ENCODE measurements at regions not wholly inside any gene's neighbourhood (a gene's known extent, or its start where the extent isn't known, plus 50 kb on each side); places are given as distances from the start of the nearest gene placed in this dataset.
"Not testable (repeated sequence)": the region's sequence is repeated elsewhere in the genome, so short reads cannot be mapped to it uniquely, and the experiment has no call there.

DNA sequence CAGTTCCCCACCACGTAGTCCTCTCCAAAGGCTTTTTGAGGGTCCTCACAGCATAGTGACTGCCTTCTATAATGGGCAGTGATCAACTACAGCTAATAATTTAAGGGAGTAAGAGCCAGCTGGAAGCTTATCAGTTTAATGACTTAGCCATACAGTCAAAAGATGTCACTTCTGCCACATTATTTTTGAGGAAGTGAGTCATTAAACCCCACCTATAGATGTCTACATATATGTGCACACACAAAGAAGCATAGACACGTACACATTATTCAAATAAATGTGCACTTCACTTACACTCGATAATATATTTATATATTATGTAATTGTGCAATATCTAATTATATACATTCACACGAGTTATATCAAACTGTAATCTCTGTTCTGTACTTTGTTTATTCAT is 1704.7 kb downstream of the KCNT2 start:
- DNase-seq: no peak

DNA sequence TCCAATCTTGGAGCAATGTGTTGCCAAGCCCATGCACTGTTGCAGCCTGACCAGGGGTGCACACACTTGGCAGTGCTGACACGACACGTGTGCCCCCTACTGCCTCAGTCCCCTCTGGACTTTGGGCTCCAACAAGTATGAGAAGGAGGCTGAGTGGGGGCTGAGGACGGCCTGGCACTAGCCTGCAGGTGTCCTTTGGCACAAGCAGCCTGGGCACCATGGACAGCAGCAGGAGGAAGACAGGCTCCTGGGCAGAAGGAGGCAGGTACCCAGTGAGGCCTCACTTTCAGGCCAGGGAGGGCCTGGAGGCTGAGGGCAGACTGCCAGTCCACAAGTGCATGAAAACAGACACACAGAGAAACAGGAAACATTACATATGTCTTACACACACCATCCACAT is 1702.9 kb upstream of the B3GALT2 start:
- no peak for DNase-seq

DNA sequence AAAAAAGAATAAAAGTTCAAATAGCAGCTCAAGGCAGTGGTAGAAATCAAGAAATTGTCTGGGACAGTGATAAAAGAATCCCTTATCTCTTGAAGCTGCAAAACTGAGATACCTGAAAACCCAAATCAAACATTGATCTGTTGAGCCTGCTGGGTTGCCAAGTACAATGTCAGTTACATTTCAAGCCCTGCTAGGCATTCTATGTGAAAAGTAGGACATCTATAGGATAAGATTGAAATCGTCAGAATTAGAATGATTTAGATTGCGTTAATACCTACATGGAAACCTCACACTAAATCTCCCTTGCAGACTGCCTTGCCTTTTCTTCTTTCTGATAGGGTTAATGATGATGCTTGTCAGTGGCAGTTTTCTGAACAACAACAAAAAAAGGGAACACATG is 1684.4 kb upstream of the B3GALT2 start:
- DNase-seq: no peak

DNA sequence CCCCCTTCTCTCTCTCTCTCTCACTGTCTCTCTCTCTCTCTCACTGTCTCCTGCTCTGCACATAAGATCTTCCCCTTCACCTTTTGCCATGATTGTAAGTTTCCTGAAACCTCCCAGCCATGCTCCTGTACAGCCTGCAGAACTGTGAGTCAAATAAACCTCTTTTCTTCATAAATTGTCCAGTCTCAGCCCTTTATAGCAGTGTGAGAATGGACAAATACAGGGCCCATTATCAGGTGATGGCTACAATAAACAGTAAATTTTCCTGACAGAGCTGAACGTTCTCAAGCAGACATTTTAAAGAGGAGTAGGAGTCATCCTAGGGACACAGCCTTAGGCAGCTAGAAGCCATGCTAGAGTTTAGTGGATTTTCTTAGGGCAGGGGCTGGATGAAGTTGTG is 1679.7 kb upstream of the B3GALT2 start:
- DNase-seq: no peak

DNA sequence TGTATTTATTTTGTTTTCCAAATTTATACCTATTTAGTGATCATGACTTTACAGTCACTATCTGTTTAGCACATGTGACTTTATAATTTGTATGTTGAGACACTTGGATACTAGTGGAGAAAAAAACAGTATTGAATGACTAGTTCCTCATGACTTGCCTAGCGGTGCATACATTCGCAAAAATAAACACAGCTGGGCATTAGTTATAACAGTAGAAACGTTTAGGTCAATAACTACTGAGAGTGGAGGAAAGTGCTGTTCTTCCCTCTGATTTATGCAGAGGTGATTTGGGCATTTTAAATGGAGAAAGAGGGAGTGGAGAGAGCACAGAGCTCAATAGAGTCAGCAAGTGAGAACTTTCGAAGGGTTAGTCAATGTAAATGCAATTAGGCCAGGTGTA is 1679.0 kb upstream of the B3GALT2 start:
- DNase-seq: no peak

DNA sequence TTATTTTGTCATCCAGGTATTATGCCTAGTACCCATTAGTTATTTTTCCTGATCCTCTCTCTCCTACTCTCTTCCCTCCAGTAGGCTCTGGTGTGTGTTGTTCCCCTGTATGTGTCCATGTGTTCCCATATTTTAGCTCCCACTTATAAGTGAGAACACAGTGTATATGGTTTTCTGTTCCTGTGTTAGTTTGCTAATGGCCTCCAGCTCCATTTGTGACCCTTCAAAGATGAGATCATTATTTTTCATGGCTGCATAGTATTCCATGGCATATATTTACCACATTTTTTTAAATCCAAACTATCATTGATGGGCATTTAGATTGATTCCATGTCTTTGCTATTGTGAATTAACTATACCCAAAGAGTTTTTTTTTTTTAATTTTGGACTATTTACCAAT is 1675.7 kb upstream of the B3GALT2 start:
- no peak for DNase-seq

DNA sequence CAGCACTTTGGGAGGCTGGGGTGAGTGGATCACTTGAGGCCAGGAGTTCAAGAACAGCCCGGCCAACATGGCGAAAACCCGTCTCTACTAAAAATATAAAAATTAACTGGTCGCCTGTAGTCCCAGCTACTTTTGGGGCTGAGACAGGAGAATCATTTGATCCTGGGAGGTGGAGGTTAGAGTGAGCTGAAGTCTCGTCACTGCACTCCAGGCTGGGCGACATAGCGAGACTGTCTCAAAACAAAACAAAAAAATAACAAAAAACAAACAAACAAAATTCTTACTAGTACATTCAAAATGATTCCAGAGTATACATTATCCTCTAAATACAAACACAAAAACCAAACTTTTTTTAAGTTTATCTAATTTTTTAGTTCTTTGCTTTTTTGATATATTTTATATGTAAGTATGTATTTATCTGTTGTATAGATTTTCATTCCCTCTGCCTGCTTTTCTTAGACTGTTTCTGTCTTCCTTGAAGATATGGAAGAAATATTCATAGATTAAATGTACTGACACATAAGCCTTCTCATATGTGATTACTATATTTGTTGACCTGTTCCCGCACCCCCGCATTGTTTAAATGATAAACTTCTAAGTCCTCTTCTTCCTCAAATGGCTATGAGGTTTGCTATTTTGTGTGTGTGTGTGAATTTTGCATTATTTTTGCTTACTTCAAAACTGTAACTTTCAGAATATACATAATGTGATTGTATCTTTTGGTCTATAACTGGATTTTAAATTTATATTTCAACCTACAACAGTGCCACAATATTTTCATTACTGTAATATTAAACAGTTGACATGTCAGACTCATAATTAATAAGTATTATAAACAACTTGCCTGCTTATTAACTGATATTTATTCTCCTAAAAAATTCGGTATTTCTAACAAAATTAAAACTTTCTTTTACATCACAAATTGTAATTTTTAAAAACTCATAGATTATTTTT is 1674.1 kb upstream of the B3GALT2 start:
- no peak for DNase-seq

DNA sequence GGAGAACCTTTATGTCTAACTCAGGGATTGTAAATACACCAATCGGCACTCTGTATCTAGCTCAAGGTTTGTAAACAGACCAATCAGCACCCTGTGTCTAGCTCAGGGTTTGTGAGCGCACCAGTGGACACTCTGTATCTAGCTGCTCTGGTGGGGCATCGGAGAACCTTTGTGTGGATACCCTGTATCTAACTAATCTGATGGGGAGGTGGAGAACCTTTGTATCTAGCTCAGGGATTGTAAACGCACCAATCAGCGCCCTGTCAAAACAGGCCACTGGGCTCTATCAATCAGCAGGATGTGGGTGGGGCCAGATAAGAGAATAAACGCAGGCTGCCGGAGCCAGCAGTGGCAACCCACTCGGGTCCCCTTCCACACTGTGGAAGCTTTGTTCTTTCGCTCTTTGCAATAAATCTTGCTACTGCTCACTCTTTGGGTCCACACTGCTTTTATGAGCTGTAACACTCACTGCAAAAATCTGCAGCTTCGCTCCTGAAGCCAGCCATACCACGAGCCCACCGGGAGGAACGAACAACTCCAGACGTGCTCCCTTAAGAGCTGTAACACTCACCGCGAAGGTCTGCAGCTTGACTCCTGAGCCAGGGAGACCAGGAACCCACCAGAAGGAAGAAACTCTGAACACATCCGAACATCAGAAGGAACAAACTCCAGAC is 1673.2 kb upstream of the B3GALT2 start:
- not testable (repeated sequence) for DNase-seq

DNA sequence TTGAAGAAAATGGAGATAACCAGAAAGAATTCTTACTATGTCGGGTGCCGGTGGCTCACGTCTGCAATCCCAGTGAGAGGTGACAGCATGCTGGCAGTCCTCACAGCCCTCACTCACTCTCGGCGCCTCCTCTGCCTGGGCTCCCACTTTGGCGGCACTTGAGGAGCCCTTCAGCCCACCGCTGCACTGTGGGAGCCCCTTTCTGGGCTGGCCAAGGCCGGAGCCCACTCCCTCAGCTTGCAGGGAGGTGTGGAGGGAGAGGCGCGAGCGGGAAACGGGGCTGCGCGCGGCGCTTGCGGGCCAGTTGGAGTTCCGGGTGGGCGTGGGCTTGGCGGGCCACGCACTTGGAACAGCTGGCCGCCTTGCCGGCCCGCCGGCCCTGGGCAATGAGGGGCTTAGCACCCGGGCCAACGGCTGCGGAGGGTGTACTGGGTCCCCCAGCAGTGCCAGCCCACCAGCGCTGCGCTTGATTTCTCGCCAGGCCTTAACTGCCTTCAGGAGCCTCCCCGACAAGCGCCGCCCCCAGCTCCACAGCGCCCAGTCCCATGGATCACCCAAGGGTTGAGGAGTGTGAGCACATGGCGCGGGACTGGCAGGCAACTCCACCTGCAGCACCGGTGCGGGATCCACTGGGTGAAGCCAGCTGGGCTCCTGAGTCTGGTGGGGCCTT is 1672.5 kb upstream of the B3GALT2 start:
- DNase-seq: not testable (repeated sequence)

DNA sequence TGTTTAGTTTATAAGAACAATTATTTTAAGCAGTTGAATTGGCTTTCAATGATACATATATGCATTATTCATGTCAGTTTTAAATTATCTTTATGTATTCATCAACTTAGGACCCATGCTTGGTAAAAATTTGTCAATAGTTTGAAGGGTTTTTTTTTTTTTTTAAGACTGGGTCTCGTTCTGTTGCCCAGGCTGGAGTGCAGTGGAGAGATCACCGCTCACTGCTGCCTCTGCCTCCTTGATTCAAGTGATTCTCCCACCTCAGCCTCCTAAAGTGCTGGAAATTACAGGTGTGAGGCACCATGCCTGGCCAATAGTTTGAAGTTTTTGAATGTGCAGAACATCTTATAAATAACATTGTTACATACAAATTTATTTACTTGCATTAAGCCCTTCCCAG is 1671.0 kb upstream of the B3GALT2 start:
- DNase-seq: no peak

DNA sequence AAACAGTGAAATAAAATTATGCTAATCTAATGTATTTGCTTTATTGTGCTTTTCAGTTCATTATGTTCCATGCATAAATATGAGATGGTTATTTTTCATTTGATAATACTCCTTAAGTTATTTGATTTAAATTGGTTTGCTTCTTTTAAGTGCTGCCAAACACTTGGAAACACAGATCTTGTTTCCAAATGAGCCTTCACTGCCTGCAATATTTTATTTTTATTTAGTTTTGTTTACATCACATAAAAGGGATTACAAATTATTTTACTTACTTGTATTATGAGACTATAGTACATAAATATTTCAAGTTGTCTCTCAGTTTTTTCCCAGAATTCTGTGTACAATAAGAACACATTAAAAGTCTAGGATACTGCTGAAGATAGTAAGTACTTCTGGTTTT is 1662.4 kb upstream of the B3GALT2 start:
- peak; percentile 17 for DNase-seq

DNA sequence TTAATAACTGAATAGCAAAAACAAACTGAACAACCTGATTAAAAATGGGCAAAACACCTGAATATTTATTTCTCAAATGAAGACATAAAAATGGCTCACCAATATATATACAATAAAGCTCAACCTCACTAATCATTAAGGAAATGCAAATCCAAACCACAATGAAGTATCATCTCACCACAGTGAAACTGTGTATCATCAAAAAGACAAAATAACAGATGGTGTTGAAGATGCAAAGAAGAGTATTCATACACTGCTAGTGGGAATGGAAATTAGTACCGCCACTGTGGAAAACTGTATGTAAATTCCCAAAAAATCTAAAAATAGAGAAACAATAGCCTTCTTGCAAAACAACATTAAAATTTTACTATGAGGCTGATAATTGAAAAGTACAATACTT is 1660.1 kb upstream of the B3GALT2 start:
- no peak for DNase-seq

DNA sequence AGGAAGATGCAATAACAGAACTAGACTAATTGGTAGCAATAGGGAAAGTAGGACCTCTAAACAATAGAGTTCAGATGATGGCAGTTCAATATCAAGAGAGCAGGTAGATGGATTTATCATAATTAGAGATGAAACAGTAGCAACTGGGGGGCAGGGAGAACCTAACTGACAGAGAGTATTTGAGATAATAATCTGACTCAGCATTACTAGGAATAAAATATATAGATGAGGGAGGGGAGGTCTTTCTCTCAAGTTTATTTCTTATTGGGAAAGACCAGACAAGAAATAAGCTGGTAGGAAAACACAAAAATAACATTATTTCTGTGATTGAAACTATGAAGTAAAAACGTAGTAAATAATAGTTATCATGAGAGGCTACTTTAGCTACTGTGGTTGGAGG is 1656.7 kb upstream of the B3GALT2 start:
- DNase-seq: no peak

DNA sequence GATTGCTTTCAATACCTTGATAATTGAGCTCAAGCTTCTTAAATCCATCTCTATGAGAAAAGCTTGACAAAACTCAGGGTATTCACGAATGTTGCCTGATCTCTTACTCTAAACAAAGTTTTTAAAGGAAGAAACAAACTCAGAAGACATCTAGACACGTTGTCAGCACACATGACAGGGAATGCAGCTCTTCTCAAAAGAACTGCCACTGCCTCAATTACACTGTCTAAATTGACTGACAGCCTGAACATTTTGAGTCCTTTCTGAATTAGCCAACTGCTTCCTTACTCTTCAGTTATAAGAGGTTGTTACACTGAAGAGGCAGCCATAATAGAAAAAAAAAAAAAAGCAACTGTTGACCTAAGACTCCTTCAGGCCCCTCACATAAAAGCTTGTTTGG is 1646.7 kb upstream of the B3GALT2 start:
- no peak for DNase-seq

DNA sequence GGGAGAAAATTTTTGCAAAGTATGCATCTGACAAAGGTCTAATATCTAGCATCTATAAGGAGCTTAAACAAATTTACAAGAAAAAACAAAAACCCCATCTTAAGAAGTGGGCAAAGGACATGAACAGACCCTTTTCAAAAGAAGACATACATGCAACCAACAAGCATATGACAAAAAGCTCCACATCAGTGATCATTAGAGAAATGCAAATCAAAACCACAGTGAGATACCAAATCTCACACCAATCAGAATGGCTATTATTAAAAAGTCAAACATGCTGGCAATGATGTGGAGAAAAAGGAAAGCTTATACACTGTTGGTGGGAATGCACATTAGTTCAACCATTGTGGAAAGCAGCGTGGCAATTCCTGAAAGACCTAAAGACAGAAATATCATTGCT is 1645.2 kb upstream of the B3GALT2 start:
- not testable (repeated sequence) for DNase-seq

DNA sequence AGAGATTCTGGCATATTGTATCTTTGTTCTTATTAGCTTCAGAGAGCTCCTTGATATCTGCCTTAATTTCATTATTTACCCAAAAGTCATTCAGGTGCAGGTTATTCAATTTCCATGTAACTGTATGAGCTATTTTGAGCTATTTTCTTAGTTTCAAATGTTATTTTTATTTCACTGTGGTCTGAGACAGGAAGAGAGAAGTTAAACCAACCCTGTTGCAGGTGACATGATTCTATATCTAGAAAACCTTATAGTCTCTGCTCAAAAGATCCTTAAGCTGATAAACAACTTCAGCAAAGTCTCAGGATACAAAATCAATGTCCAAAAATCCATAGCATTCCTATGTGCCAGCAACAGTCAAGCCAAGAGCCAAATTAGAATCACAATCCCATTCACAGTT is 1644.0 kb upstream of the B3GALT2 start:
- no peak for DNase-seq

DNA sequence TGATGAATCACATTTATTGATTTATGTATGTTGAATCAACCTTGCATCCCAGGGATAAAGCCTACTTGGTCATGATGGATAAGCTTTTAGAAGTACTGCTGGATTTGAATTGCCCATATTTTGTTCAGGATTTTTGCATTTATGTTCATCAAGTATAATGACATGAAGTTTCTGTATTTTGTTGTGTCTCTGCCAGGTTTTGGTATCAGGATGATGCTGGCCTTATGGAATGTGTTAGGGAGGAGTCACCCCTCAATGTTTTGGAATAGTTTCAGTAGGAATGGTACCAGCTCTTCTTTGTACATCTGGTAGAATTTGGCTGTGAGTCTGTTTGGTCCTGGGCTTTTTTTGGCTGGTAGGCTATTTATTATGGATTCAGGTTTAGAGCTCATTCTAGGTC is 1643.1 kb upstream of the B3GALT2 start:
- no peak for DNase-seq

DNA sequence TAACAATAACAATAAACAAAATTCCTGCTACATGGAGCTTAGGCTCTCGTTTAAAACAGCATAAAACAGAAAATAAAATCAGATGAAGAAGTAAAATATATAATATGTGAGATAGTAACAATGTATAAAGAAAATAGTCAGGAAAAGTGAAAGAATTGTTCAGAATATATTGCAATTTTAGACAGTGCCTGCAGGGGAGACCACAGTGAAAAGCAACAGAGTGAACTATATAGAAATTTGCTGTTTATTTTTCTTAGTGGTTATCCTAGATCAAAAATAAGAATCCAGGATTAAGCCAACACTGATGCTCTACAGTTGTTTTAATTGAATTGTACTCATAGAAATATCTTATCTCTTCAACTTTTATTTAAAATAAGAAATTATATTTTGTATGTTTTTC is 1639.0 kb upstream of the B3GALT2 start:
- DNase-seq: no peak

DNA sequence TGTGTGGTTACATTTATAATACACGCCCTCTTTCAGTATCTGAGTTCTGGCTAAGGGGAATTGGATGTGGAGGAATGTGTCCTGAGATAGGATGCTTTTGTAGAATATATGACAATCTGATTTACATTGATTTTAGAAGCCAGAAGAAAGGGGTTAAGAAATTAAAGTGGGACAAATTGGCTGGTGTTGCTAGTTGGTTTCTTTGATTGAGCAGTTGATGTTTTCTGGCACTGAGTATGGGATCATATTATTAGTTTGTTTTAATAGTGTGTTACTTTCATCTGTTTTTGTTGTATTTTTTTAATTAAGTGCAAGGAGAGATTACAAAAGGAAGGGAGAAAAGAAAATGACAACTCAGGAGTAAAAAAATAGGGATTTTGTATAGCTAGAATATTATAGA is 1634.7 kb upstream of the B3GALT2 start:
- no peak for DNase-seq

DNA sequence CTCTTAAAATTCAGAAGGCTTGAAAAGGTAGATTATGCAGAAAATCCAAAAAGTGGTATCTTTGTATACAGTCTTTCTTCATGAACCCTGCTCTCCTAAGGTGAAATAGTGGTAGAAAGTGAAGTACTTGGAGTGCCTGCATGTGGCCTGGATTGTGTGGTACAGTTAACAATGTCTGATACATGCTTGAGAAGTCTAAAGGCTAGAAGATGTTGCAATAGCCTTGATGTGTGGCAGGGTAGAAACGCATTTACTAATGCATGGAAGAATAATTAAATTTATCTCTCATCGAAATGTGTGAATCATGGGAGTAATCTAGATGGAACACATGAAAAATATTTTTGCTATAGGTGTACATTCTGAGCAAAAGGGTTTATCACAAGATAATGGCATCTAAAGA is 1632.3 kb upstream of the B3GALT2 start:
- DNase-seq: no peak

DNA sequence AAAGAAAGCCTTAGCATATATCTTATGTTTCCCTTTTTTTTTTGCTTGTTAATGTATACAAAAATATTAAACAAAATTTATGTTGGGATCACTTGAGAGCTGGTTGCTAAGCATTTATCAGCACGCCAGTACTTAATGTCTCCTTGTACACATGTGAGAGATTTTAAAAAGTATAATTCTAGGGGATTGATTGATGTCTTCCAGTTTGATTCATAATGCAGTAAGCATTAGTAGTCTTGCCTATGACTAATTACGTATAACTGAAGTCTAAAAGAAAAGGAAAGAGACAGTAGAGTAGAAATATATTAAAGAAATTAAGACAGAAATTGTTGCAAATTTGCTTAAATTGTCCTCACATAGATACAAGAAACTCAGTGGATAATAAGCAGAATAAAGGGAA is 1630.4 kb upstream of the B3GALT2 start:
- no peak for DNase-seq

DNA sequence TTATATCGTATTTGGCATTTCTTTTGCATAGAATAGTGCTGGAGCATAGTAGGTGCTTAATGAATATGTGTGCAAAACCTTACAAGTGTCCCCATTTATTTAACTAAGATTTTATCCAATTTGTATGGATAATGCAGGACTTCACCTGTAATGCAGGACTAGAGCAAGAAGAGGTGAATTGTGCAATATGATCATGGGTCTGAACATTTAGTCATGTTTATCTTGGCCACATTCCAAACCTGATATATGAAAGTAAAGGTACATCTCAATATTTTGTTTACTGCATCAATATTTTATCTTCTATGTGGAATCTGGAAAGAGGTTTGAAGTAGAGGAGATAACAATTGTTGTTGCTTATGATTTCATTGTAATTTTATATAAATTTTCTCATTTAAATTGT is 1626.7 kb upstream of the B3GALT2 start:
- no peak for DNase-seq

DNA sequence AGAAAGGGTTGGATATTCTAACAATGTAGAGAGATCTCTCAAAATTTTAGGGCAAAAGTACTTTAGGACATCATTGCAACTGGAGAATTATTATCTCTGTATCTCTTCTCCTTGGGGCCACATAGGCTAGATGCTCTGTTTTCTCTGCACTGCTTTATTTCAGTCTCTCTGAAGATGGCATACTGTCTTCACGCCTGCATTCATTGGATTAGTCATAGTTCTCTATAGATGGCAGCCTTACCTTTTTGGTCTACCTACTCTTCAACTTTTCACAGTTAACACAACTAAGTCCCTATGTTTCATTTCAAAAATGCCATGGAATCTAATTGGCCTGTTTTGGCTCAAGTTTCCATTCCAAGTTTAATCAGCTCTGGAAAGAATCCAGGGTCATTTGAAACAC is 1623.3 kb upstream of the B3GALT2 start:
- DNase-seq: no peak

All from left kidney (tissue), 1 donor.